CD4-positive, alpha-beta T cell treated with Interleukin-17A for 1 hour (primary cell): ENCODE measurements at regions not wholly inside any gene's neighbourhood (a gene's known extent, or its start where the extent isn't known, plus 50 kb on each side); places are given as distances from the start of the nearest gene placed in this dataset.
A peak's percentile ranks its signal among the peaks of the same experiment; 100 is the strongest.
"Not testable (repeated sequence)": the region's sequence is repeated elsewhere in the genome, so short reads cannot be mapped to it uniquely, and the experiment has no call there.

Source experiments
- DNase-seq: peaks from one replicate; pipeline ENCODE4 v3.0.0-alpha.2; 2020

- DNase-seq = peak; percentile 45
Measured at GRCh38 chr7:9919-10318, 182.5 kb upstream of the FAM20C start.

GRCh38 chr7:32565-33280, 159.6 kb upstream of the FAM20C start:
- not testable (repeated sequence) for DNase-seq

GRCh38 chr7:35121-35541, 157.2 kb upstream of the FAM20C start:
- DNase-seq = not testable (repeated sequence)

- not testable (repeated sequence) for DNase-seq
Measured at GRCh38 chr7:36539-36938, 155.8 kb upstream of the FAM20C start.

GRCh38 chr7:37656-38055, 154.7 kb upstream of the FAM20C start:
- DNase-seq = not testable (repeated sequence)

- not testable (repeated sequence) for DNase-seq
Measured at GRCh38 chr7:38444-38843, 153.9 kb upstream of the FAM20C start.

GRCh38 chr7:39984-40740, 152.2 kb upstream of the FAM20C start:
- not testable (repeated sequence) for DNase-seq

GRCh38 chr7:40799-41750, 151.3 kb upstream of the FAM20C start:
- no peak for DNase-seq

- DNase-seq = no peak
Measured at GRCh38 chr7:41917-42565, 150.3 kb upstream of the FAM20C start.

GRCh38 chr7:43791-44540, 148.4 kb upstream of the FAM20C start:
- no peak for DNase-seq

GRCh38 chr7:44541-44896, 147.9 kb upstream of the FAM20C start:
- DNase-seq = no peak

- no peak for DNase-seq
Measured at GRCh38 chr7:45106-46090, 147.0 kb upstream of the FAM20C start.

- no peak for DNase-seq
Measured at GRCh38 chr7:46123-46829, 146.1 kb upstream of the FAM20C start.

- no peak for DNase-seq
Measured at GRCh38 chr7:46830-47140, 145.6 kb upstream of the FAM20C start.

- no peak for DNase-seq
Measured at GRCh38 chr7:51456-52068, 140.8 kb upstream of the FAM20C start.

GRCh38 chr7:52100-52499, 140.3 kb upstream of the FAM20C start:
- no peak for DNase-seq

- DNase-seq = no peak
Measured at GRCh38 chr7:53531-53930, 138.8 kb upstream of the FAM20C start.

GRCh38 chr7:54615-55014, 137.8 kb upstream of the FAM20C start:
- no peak for DNase-seq

GRCh38 chr7:55690-56248, 136.6 kb upstream of the FAM20C start:
- no peak for DNase-seq
